HepG2 (cell line): ENCODE measurements at regions not wholly inside any gene's neighbourhood (a gene's known extent, or its start where the extent isn't known, plus 50 kb on each side); places are given as distances from the start of the nearest gene placed in this dataset.

Experiments
- ATAC-seq: fragments of 200-7000 bp; cut with Tn5 transposase; 3 replicates; pipeline ENCODE4 v1.9.1; 2020; ENCODE audit warnings: mild to moderate bottlenecking, moderate library complexity
- BruUV-seq: library from RNA; stranded (reverse); fragments of 400-500 nt; replicated peaks from 2 replicates; lab custom pipeline; 2021; lab: Mats Ljungman, UMichigan
- CTCF ChIA-PET: fragments of 300-600 bp; formaldehyde crosslinking; extraction: SDS; loops from one replicate; lab custom pipeline; 2021; ENCODE audit warnings: low total read pairs, inconsistent platforms, low intra/inter-chr PET ratio; lab: Yijun Ruan, JAX
- POLR2A ChIA-PET: fragments of 350-600 bp; sonication (Branson Sonifier 250); formaldehyde crosslinking; loops from one replicate; lab custom pipeline; 2020; ENCODE audit warnings: antibody characterized with exemption, inconsistent platforms; lab: Yijun Ruan, JAX
- DNase-seq: peaks from one replicate; pipeline ENCODE4 v3.0.0-alpha.2; 2015; ENCODE audit warnings: low spot score
- FAIRE-seq: peaks from 3 replicates; lab custom pipeline; 2011; peaks lifted over from hg19 to GRCh38; lab: Jason Lieb, UNC
- H2AFZ ChIP-seq: one replicate; pipeline ENCODE4 v1.6.1; 2011; ENCODE audit warnings: low read length, inconsistent platforms
- H3K27ac ChIP-seq: fragments of 300-600 bp; 3 replicates; pipeline ENCODE4 v1.8.0; 2011; ENCODE audit warnings: mixed run types, mild to moderate bottlenecking, mixed read lengths, low read length, inconsistent platforms; ENCODE audit not compliant: insufficient read depth; ENCODE audit errors: extremely low read length
- H3K27me3 ChIP-seq, 2 experiments: fragments of 200-600 bp in 1 of 2; 2 replicates in 1 of 2; 3 replicates in 1 of 2; pipeline versions ENCODE4 v1.6.0 to v1.8.0; 2011; ENCODE audit warnings: low read length in 2 of 2, mild to moderate bottlenecking in 2 of 2, moderate library complexity in 2 of 2, inconsistent platforms in 1 of 2; ENCODE audit not compliant: insufficient read depth in 2 of 2, control insufficient read depth in 1 of 2
- H3K36me3 ChIP-seq, 2 experiments: fragments of 200-600 bp in 1 of 2; replicated peaks in 1 of 2; 2 replicates in 1 of 2; 3 replicates in 1 of 2; pipeline versions ENCODE4 v1.5.1 to v1.8.0; 2011; ENCODE audit warnings: low read length in 2 of 2, inconsistent platforms in 1 of 2; ENCODE audit not compliant: insufficient read depth in 2 of 2, control insufficient read depth in 1 of 2
- H3K4me1 ChIP-seq: 2 replicates; pipeline ENCODE4 v1.5.1; 2012; ENCODE audit warnings: low read length, inconsistent platforms; ENCODE audit not compliant: insufficient read depth
- H3K4me2 ChIP-seq: 2 replicates; pipeline ENCODE4 v1.6.0; 2011; ENCODE audit warnings: low read depth, low read length, inconsistent platforms
- H3K4me3 ChIP-seq, 3 experiments: fragments of 200-600 bp in 1 of 3; sonication (generic), shearing (Covaris generic) in 1 of 3; replicated peaks in 1 of 3; 2 replicates each; pipeline ENCODE4 v1.5.1; 2011 to 2016; ENCODE audit warnings: low read length in 3 of 3, inconsistent platforms in 2 of 3, low read depth in 2 of 3, mild to moderate bottlenecking in 2 of 3, control low read depth in 1 of 3, mixed read lengths in 1 of 3; ENCODE audit not compliant: insufficient read depth in 1 of 3
- H3K79me2 ChIP-seq: one replicate; pipeline ENCODE4 v1.6.1; 2011; ENCODE audit warnings: low read length, inconsistent platforms; ENCODE audit not compliant: insufficient read depth
- H3K9ac ChIP-seq: 2 replicates; pipeline ENCODE4 v1.6.0; 2011; ENCODE audit warnings: mild to moderate bottlenecking, low read depth, low read length, inconsistent platforms; ENCODE audit not compliant: insufficient read depth
- H3K9me3 ChIP-seq: 2 replicates; pipeline ENCODE4 v1.5.1; 2012; ENCODE audit warnings: mild to moderate bottlenecking, low read length
- H4K20me1 ChIP-seq: 2 replicates; pipeline ENCODE4 v1.6.0; 2011; ENCODE audit warnings: inconsistent platforms, mild to moderate bottlenecking, low read length, moderate library complexity; ENCODE audit not compliant: insufficient read depth
- AHDC1 ChIP-seq: sonication (generic); formaldehyde crosslinking; IDR thresholded peaks from 2 replicates; pipeline ENCODE4 v1.5.1; 2020; ENCODE audit warnings: mild to moderate bottlenecking, missing genetic modification reagents, borderline replicate concordance
- DMAP1 ChIP-seq: IDR thresholded peaks from 2 replicates; pipeline ENCODE4 v1.6.1; 2016
- ERF ChIP-seq: IDR thresholded peaks from 2 replicates; pipeline ENCODE4 v1.6.1; 2018; ENCODE audit warnings: missing biosample characterization, missing genetic modification reagents
- HOXA5 ChIP-seq: sonication (generic); formaldehyde crosslinking; IDR thresholded peaks from 2 replicates; pipeline ENCODE4 v1.4.0; 2020; ENCODE audit warnings: missing genetic modification reagents
- TGIF2 ChIP-seq: IDR thresholded peaks from 2 replicates; pipeline ENCODE4 v1.6.1; 2016; ENCODE audit warnings: control low read depth, missing compliant biosample characterization
- YEATS2 ChIP-seq: sonication (generic); formaldehyde crosslinking; IDR thresholded peaks from 2 replicates; pipeline ENCODE4 v1.4.0; 2020; ENCODE audit warnings: missing genetic modification reagents, borderline replicate concordance
- ZFAT ChIP-seq: sonication (generic); formaldehyde crosslinking; conservative IDR thresholded peaks from 2 replicates; pipeline ENCODE4 v1.8.1; 2023; ENCODE audit warnings: missing genetic modification reagents, inconsistent platforms
- ZNF12 ChIP-seq: sonication (generic); formaldehyde crosslinking; IDR thresholded peaks from 2 replicates; pipeline ENCODE4 v1.5.0; 2020; ENCODE audit warnings: missing genetic modification reagents
- ZNF512 ChIP-seq: sonication (generic); formaldehyde crosslinking; IDR thresholded peaks from 2 replicates; pipeline ENCODE4 v1.4.0; 2020; ENCODE audit warnings: mild to moderate bottlenecking, missing genetic modification reagents
- ZNF615 ChIP-seq: sonication (generic); formaldehyde crosslinking; IDR thresholded peaks from 2 replicates; pipeline ENCODE4 v1.5.0; 2020; ENCODE audit warnings: mild to moderate bottlenecking, missing genetic modification reagents, borderline replicate concordance
- WGBS: methylation state at CpG from one replicate; pipeline ENCODE4 v1.1.6; 2017; ENCODE audit warnings: low lambda C conversion rate; 5-methylcytosine and 5-hydroxymethylcytosine counted together
- in situ Hi-C: cut with HindIII; loops from 2 replicates; pipeline ENCODE4 v1.10.0; 2017; ENCODE audit warnings: low pct_unique_long_range_greater_than_20kb; ENCODE audit not compliant: extremely low pct_ligation_motif_present
- intact Hi-C: fragments of 100-400 bp; cut with micrococcal nuclease; formaldehyde crosslinking; loops from one replicate; pipeline ENCODE4 v1.10.0; 2022; ENCODE audit not compliant: unreplicated experiment
- TF ChIP-seq, protein P1 (sequence below): sonication (generic); formaldehyde crosslinking; IDR thresholded peaks from 2 replicates; pipeline ENCODE4 v1.8.0; 2022; ENCODE audit warnings: mild to moderate bottlenecking, missing genetic modification reagents, moderate library complexity
- TF ChIP-seq, protein P2 (sequence below): IDR thresholded peaks from 2 replicates; pipeline ENCODE4 v1.6.1; 2016; ENCODE audit warnings: control low read depth

- no peak for TF ChIP-seq ZNF512 (CRISPR knock-in tag)
Observed at GRCh38 chr4:30882995-30883675, 163.0 kb downstream of the PCDH7 start (continued).

GRCh38 chr4:30901461-30902451 is 181.6 kb downstream of the PCDH7 start:
- no TSS peak for BruUV-seq
- intact Hi-C loops: no loop called here
- ATAC-seq: no peak
- no peak for TF ChIP-seq ZFAT (CRISPR knock-in tag)
- no peak for TF ChIP-seq YEATS2 (CRISPR knock-in tag)
- no peak for TF ChIP-seq ZNF12 (CRISPR knock-in tag)
- no peak for TF ChIP-seq ERF (CRISPR knock-in tag)
- no peak for TF ChIP-seq HOXA5
- TF ChIP-seq, protein P1, sequence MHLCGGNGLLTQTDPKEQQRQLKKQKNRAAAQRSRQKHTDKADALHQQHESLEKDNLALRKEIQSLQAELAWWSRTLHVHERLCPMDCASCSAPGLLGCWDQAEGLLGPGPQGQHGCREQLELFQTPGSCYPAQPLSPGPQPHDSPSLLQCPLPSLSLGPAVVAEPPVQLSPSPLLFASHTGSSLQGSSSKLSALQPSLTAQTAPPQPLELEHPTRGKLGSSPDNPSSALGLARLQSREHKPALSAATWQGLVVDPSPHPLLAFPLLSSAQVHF (CRISPR knock-in tag): no peak
- no peak for TF ChIP-seq TGIF2
- TF ChIP-seq AHDC1: no peak
- TF ChIP-seq, protein P2, sequence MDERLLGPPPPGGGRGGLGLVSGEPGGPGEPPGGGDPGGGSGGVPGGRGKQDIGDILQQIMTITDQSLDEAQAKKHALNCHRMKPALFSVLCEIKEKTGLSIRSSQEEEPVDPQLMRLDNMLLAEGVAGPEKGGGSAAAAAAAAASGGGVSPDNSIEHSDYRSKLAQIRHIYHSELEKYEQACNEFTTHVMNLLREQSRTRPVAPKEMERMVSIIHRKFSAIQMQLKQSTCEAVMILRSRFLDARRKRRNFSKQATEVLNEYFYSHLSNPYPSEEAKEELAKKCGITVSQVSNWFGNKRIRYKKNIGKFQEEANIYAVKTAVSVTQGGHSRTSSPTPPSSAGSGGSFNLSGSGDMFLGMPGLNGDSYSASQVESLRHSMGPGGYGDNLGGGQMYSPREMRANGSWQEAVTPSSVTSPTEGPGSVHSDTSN (CRISPR knock-in tag): no peak
- no peak for TF ChIP-seq ZNF615
- TF ChIP-seq DMAP1 (CRISPR knock-in tag): no peak

More at GRCh38 chr4:30901461-30902451, 181.6 kb downstream of the PCDH7 start:
- no peak for DNase-seq
- no peak overlapping the region for H3K4me2 ChIP-seq
- WGBS: under 1% methylated on average over 10 of the region's 10 CpGs
- H3K4me3 ChIP-seq: no peak overlapping the region
- ChIA-PET CTCF (no interaction called here), POLR2A (no interaction called here)
- no peak for FAIRE-seq
- H3K79me2 ChIP-seq: no peaks in the 10 kb centered on the region
- in situ Hi-C loops: no loop called here
- H3K27me3 ChIP-seq: no peaks in the 10 kb centered on the region
- no peaks in the 10 kb centered on the region for H3K36me3 ChIP-seq
- H3K27ac ChIP-seq: no peak overlapping the region
- H4K20me1 ChIP-seq: no peaks in the 10 kb centered on the region
- no peak overlapping the region for H3K9ac ChIP-seq
- no peaks in the 10 kb centered on the region for H3K4me1 ChIP-seq
- no peaks in the 10 kb centered on the region for H3K9me3 ChIP-seq
- no peak overlapping the region for H2AFZ ChIP-seq
